Activated CD4-positive, alpha-beta T cell treated with anti-CD3 and anti-CD28 coated beads, Interleukin-2, amount 50 U/mL, for 1 hour (primary cell): ENCODE measurements at regions not wholly inside any gene's neighbourhood (a gene's known extent, or its start where the extent isn't known, plus 50 kb on each side); places are given as distances from the start of the nearest gene placed in this dataset.

Experiments
- DNase-seq: peaks from one replicate; pipeline ENCODE4 v3.0.0-alpha.2; 2020

DNA sequence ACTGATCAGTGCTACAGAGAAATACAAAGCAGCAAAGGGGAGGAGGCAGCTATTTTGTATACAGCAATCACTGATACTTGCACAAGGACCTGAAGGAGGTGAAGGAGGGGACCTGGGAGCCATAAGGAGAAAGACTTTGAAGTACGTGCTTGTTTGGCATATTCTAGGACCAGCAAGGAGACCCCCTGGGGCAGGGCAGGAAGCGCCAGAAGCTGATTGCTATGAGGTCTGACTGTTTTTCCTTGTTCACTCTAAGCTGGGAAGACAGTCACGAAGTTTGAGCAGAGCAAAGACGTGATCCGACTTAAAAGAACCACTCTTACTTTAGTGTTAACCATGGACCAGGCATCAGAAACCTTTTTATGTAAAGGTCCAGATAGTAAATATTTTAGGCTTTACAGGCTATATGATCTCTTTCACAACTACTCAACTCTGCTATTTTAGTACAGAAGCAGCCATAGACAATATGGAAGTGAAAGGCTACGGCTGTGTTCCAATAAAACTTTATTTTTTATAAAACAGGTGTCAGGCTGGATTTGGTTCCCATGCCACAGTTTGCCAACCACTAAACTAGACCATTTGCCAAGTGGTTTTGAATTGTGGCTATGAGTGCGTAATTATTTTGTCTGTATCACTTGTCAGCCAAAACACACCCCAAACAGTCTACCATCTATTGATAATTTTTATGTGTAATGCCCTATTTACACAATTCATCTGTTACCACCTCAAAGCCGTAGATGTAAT is 217.9 kb downstream of the PRL start:
- DNase-seq: no peak

GRCh38 chr6:22079783-22080182 is 217.1 kb downstream of the PRL start:
- DNase-seq: no peak

GRCh38 chr6:22081709-22082108 is 215.1 kb downstream of the PRL start:
- no peak for DNase-seq

- DNase-seq: no peak
Observed at GRCh38 chr6:22082218-22082617, 214.6 kb downstream of the PRL start.

DNA sequence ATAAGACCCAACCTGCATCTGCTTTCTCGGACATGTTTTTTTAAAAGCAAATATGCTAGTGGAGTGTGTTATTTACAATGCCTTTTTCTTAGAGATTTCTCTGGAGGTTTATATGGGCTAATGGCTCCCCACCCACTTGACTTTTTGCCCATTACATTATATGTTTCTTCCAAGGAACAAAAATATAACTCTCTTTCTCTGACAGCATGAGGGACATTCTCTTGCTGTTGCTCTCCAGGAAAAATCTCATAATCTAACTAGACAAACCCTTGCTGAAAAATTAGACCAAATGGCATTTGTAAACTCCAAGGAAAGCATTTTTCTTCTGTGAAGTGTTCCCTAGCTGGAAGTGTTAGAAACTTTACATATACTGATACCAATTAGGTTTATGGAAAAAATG is 213.7 kb downstream of the PRL start:
- no peak for DNase-seq

DNA sequence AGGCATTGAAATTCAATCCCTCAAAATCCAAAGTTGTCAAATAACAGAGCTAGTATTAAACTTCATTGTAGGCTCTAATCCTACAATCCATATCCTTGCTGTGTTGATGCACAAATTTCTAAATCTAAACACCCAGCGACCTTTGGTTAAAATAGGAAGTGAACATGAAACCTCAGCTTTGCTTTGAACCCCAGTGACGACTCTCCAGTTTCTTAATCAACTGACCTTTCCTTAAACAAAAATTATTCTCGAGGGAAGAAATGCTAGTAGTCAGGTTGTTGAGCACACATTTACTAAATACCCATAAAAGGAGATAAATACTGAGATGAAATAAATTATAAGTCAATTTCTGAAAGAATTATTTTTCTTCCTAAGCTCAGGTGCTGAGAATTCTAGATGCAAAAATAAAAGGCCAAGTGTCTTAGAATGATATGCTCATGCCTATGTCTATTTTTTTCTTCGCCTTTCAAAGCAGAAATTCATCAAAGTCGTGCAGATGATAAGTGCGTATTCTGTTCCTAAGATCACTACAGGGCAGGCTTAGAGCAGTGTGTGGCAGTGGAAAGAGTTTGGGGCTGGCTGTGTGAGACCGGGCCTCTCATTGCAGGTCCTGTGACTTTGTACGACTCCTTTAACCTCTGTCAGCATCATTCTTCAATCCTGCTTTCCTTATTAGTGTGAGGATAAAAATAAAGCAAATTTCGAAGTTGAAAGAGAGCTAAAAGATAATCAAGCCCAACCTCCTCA is 208.7 kb downstream of the PRL start:
- DNase-seq: no peak

DNA sequence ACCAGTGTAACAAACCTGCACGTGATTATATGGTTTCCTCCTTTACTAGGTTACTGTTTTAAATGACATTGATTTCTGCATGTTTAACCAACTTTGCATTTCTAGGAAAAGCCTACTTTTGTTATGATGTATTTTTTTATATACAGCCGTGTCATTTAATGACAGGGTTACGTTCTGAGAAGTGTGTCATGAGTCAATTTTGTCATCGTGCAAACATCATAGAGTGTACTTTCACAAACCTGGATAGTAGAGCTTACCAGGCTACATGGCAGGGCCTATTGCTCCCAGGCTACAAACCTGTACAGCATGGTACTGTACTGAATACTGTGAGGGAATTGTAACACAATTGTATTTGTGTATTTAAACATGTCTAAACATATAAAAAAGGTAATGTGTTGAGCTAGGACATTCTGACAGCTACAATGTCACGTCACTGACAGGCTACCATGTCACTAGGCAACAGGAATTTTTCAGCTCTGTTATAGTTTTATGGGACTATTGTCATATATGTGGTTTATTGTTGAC is 205.3 kb downstream of the PRL start:
- no peak for DNase-seq

GRCh38 chr6:22095836-22096235 is 201.0 kb downstream of the PRL start:
- DNase-seq: no peak

GRCh38 chr6:22098601-22099031 is 198.2 kb downstream of the PRL start:
- DNase-seq: no peak

GRCh38 chr6:22099231-22099630 is 197.6 kb downstream of the PRL start:
- DNase-seq: no peak

DNA sequence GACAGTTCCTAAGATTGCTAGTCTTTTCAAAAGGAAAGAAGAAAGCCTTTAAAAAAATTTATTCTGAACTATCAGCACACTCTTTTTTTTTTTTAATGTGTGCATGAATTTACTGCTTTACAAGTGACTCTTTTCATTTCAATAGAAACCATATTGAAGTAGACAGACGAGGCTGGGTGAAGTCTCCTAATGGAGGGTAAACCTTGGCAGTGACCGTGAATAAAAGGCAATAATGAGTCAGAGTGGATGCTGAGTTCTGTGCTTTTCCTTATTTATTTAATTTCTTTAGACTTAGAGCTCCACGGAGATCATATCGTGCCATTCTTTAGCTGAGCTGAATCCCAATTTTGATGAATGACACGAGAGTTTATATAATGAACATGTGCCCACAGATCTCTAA is 196.9 kb downstream of the PRL start:
- DNase-seq: no peak

GRCh38 chr6:22101163-22101562 is 195.7 kb downstream of the PRL start:
- no peak for DNase-seq

- DNase-seq: no peak
Observed at GRCh38 chr6:22102671-22103070, 194.2 kb downstream of the PRL start.

- no peak for DNase-seq
Observed at GRCh38 chr6:22106451-22106850, 190.4 kb downstream of the PRL start.

- no peak for DNase-seq
Observed at GRCh38 chr6:22106961-22107360, 189.9 kb downstream of the PRL start.

- DNase-seq: no peak
Observed at GRCh38 chr6:22108199-22108598, 188.6 kb downstream of the PRL start.

GRCh38 chr6:22110061-22110460 is 186.8 kb downstream of the PRL start:
- no peak for DNase-seq

- no peak for DNase-seq
Observed at GRCh38 chr6:22112461-22112860, 184.4 kb downstream of the PRL start.

GRCh38 chr6:22113026-22113766 is 183.6 kb downstream of the PRL start:
- no peak for DNase-seq

GRCh38 chr6:22115559-22115958 is 181.3 kb downstream of the PRL start:
- no peak for DNase-seq

DNA sequence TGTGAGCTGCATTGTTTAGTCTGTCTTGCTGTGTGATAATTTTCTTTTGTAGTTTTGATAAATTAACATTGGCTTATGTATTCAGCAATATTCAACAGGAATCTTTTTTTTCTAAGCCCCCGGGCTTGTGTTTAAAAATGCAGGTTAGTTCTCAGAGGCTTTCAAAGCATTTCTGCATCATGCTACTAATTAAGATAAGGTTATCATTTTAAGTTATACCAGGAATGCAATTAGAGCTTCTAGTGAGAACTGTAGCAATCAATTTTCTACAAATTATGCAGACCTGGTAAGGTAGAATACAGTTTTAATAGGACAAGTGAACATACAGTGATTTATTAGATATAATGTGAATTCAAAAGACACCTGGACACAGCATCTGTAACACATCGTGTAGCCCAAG is 179.2 kb downstream of the PRL start:
- DNase-seq: no peak

GRCh38 chr6:22119500-22119899 is 177.3 kb downstream of the PRL start:
- DNase-seq: no peak

DNA sequence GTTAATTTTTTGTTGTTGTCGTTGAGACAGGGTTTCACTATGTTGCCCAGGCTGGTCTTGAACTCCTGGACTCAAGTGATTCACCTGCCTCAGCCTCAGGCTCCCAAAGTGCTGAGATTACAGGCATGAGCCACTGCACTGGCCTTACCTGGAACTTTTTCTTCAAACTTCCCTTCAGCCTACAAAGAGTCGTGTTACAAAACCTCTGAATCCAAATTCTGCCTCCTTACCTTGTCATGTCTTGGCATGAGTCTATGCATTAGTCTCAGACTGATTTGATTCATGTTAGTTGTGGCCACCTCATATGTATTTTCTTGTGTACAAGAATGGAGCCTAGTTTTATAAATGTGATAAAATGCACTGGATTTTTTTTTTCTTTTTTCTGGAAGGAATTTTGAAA is 172.1 kb downstream of the PRL start:
- no peak for DNase-seq

GRCh38 chr6:22126910-22127309 is 169.9 kb downstream of the PRL start:
- no peak for DNase-seq
